H1 (cell line): ENCODE measurements at regions not wholly inside any gene's neighbourhood (a gene's known extent, or its start where the extent isn't known, plus 50 kb on each side); places are given as distances from the start of the nearest gene placed in this dataset.

ENCODE experiments used
- CTCF ChIA-PET: fragments of 300-600 bp; sonication (Branson Sonifier 250); formaldehyde crosslinking; loops from one replicate; lab custom pipeline; 2021; ENCODE audit not compliant: partially characterized antibody; lab: Charles Lee
- POLR2A ChIA-PET: fragments of 300-600 bp; sonication (Branson Sonifier 250); formaldehyde crosslinking; loops from one replicate; lab custom pipeline; 2021; ENCODE audit warnings: inconsistent platforms; ENCODE audit not compliant: partially characterized antibody; lab: Charles Lee
- DNase-seq, 2 experiments: peaks; one replicate each; pipeline versions ENCODE4 v3.0.0 to v3.0.0-alpha.2; 2010 to 2022; ENCODE audit warnings: low spot score in 2 of 2, low read depth in 1 of 2, mixed read lengths in 1 of 2
- FAIRE-seq: peaks from 2 replicates; lab custom pipeline; 2011; peaks lifted over from hg19 to GRCh38; lab: Jason Lieb, UNC
- H2AFZ ChIP-seq: 2 replicates; pipeline ENCODE4 v1.8.1; 2012; ENCODE audit warnings: low read length, inconsistent platforms
- H2AK5ac ChIP-seq: 2 replicates; pipeline ENCODE4 v1.6.1; 2013; ENCODE audit warnings: low read depth, low read length
- H2BK120ac ChIP-seq: replicated peaks from 2 replicates; pipeline ENCODE3; 2013; ENCODE audit warnings: low read depth, low read length, inconsistent platforms
- H2BK12ac ChIP-seq: 2 replicates; pipeline ENCODE4 v1.6.1; 2013; ENCODE audit warnings: low read depth, low read length
- H2BK15ac ChIP-seq: 2 replicates; pipeline ENCODE4 v1.6.1; 2013; ENCODE audit warnings: low read length
- H2BK20ac ChIP-seq: 2 replicates; pipeline ENCODE4 v1.6.1; 2013; ENCODE audit warnings: low read length
- H2BK5ac ChIP-seq: 2 replicates; pipeline ENCODE4 v1.6.1; 2013; ENCODE audit warnings: low read depth, low read length
- H3K14ac ChIP-seq: 2 replicates; pipeline ENCODE4 v1.6.1; 2013; ENCODE audit warnings: inconsistent platforms; ENCODE audit not compliant: insufficient read length
- H3K18ac ChIP-seq: 2 replicates; pipeline ENCODE4 v1.6.1; 2013; ENCODE audit warnings: low read length; ENCODE audit errors: extremely low read depth
- H3K23ac ChIP-seq: 2 replicates; pipeline ENCODE4 v1.6.1; 2013; ENCODE audit warnings: inconsistent platforms; ENCODE audit not compliant: insufficient read length
- H3K23me2 ChIP-seq: 2 replicates; pipeline ENCODE4 v1.6.1; 2013; ENCODE audit warnings: low read depth, low read length
- H3K27ac ChIP-seq: 2 replicates; pipeline ENCODE4 v1.6.1; 2011; ENCODE audit warnings: low read depth, low read length, inconsistent platforms
- H3K27me3 ChIP-seq, 4 experiments: replicated peaks in 1 of 4; 1 replicate in 1 of 4; 2 replicates in 3 of 4; pipeline versions ENCODE4 v1.6.1 to v1.8.1; 2011 to 2013; ENCODE audit warnings: low read length in 3 of 4, mild to moderate bottlenecking in 3 of 4, inconsistent platforms in 2 of 4, mixed read lengths in 2 of 4, moderate library complexity in 1 of 4; ENCODE audit not compliant: control insufficient read depth in 3 of 4, insufficient read depth in 3 of 4; ENCODE audit errors: extremely low read depth in 1 of 4
- H3K36me3 ChIP-seq, 4 experiments: 2 replicates each; pipeline versions ENCODE4 v1.6.1 to v1.8.1; 2011 to 2013; ENCODE audit warnings: mild to moderate bottlenecking in 4 of 4, low read length in 3 of 4, moderate library complexity in 2 of 4, control low read depth in 1 of 4, inconsistent platforms in 1 of 4; ENCODE audit not compliant: insufficient read depth in 4 of 4, control insufficient read depth in 2 of 4
- H3K4ac ChIP-seq: replicated peaks from 2 replicates; pipeline ENCODE3; 2013; ENCODE audit warnings: low read length, low read depth, mixed read lengths, inconsistent platforms; ENCODE audit not compliant: insufficient read length
- H3K4me1 ChIP-seq, 4 experiments: replicated peaks in 1 of 4; 1 replicate in 1 of 4; 2 replicates in 3 of 4; pipeline versions ENCODE4 v1.6.1 to v1.8.1; 2011 to 2013; ENCODE audit warnings: low read length in 3 of 4, inconsistent platforms in 2 of 4, mixed read lengths in 1 of 4; ENCODE audit not compliant: insufficient read depth in 4 of 4, control insufficient read depth in 3 of 4
- H3K4me2 ChIP-seq, 2 experiments: 2 replicates each; pipeline versions ENCODE4 v1.6.1 to v1.8.1; 2011 to 2013; ENCODE audit warnings: low read depth in 2 of 2, low read length in 2 of 2, control low read depth in 1 of 2, inconsistent platforms in 1 of 2, mild to moderate bottlenecking in 1 of 2; ENCODE audit not compliant: insufficient read depth in 1 of 2
- H3K4me3 ChIP-seq, 4 experiments: fragments of 200-600, 300-600 bp in 1 of 4; sonication (generic), shearing (Covaris generic), sonication (Bioruptor Twin) in 1 of 4; 2 replicates each; pipeline versions ENCODE4 v1.5.1 to v1.8.1; 2011 to 2016; ENCODE audit warnings: low read length in 4 of 4, low read depth in 3 of 4, control low read depth in 2 of 4, inconsistent platforms in 2 of 4, mild to moderate bottlenecking in 2 of 4, mixed read lengths in 1 of 4, moderate library complexity in 1 of 4; ENCODE audit not compliant: insufficient read depth in 2 of 4; ENCODE audit errors: extremely low read depth in 1 of 4
- H3K56ac ChIP-seq: replicated peaks from 2 replicates; pipeline ENCODE3; 2013; ENCODE audit warnings: low read depth, mild to moderate bottlenecking, mixed read lengths, low read length, inconsistent platforms; ENCODE audit not compliant: insufficient read length
- H3K79me1 ChIP-seq: 2 replicates; pipeline ENCODE4 v1.6.1; 2013; ENCODE audit warnings: low read depth, low read length, control low read depth
- H3K79me2 ChIP-seq, 2 experiments: 2 replicates each; pipeline versions ENCODE4 v1.6.1 to v1.8.1; 2012 to 2013; ENCODE audit warnings: low read length in 2 of 2, mild to moderate bottlenecking in 2 of 2, inconsistent platforms in 1 of 2; ENCODE audit not compliant: insufficient read depth in 2 of 2, control insufficient read depth in 1 of 2
- H3K9ac ChIP-seq, 4 experiments: replicated peaks in 1 of 4; 1 replicate in 1 of 4; 2 replicates in 3 of 4; pipeline versions ENCODE4 v1.6.1 to v1.8.1; 2011 to 2013; ENCODE audit warnings: low read depth in 3 of 4, low read length in 3 of 4, control low read depth in 2 of 4, mild to moderate bottlenecking in 2 of 4, moderate library complexity in 2 of 4, inconsistent platforms in 1 of 4; ENCODE audit errors: extremely low read depth in 1 of 4
- H3K9me3 ChIP-seq, 2 experiments: 2 replicates each; pipeline versions ENCODE4 v1.6.1 to v1.8.1; 2012 to 2013; ENCODE audit warnings: mild to moderate bottlenecking in 2 of 2, moderate library complexity in 2 of 2, control low read depth in 1 of 2, inconsistent platforms in 1 of 2, low read depth in 1 of 2, low read length in 1 of 2, mixed read lengths in 1 of 2; ENCODE audit not compliant: insufficient read depth in 2 of 2
- H4K20me1 ChIP-seq, 2 experiments: replicated peaks in 1 of 2; 2 replicates each; pipeline versions ENCODE3 to v1.8.1; 2011 to 2013; ENCODE audit warnings: inconsistent platforms in 2 of 2, low read length in 2 of 2, mild to moderate bottlenecking in 1 of 2; ENCODE audit not compliant: insufficient read depth in 2 of 2, control insufficient read depth in 1 of 2
- H4K5ac ChIP-seq: 2 replicates; pipeline ENCODE4 v1.6.1; 2013; ENCODE audit warnings: low read length, low read depth, mixed read lengths, inconsistent platforms; ENCODE audit not compliant: insufficient read length
- H4K8ac ChIP-seq: 2 replicates; pipeline ENCODE4 v1.8.0; 2013; ENCODE audit warnings: mild to moderate bottlenecking, moderate library complexity, low read length, inconsistent platforms; ENCODE audit not compliant: insufficient read depth; ENCODE audit errors: extremely low read depth
- H4K91ac ChIP-seq: replicated peaks from 2 replicates; pipeline ENCODE3; 2013; ENCODE audit warnings: low read length, mixed read lengths, inconsistent platforms; ENCODE audit not compliant: insufficient read length
- ATF3 ChIP-seq: IDR thresholded peaks from 2 replicates; pipeline ENCODE4 v1.6.1; 2011; ENCODE audit warnings: low read depth, mild to moderate bottlenecking, low read length; ENCODE audit not compliant: insufficient read depth
- BRCA1 ChIP-seq: IDR thresholded peaks from 2 replicates; pipeline ENCODE4 v1.6.1; 2012; ENCODE audit warnings: low read depth, low read length, improper control_type of control experiment
- CHD1 ChIP-seq: IDR thresholded peaks from 2 replicates; pipeline ENCODE4 v1.6.1; 2012; ENCODE audit warnings: low read depth, low read length, improper control_type of control experiment
- GTF2F1 ChIP-seq: IDR thresholded peaks from 2 replicates; pipeline ENCODE4 v1.6.1; 2012; ENCODE audit warnings: low read depth, low read length, improper control_type of control experiment, borderline replicate concordance
- JUN ChIP-seq: IDR thresholded peaks from 2 replicates; pipeline ENCODE4 v1.6.1; 2011; ENCODE audit warnings: low read depth, mild to moderate bottlenecking, improper control_type of control experiment, low read length
- JUND ChIP-seq: IDR thresholded peaks from 2 replicates; pipeline ENCODE4 v1.6.1; 2011; ENCODE audit warnings: mild to moderate bottlenecking, improper control_type of control experiment, low read length
- KDM1A ChIP-seq: fragments of 200-600, 300-600 bp; sonication (generic); IDR thresholded peaks from 2 replicates; pipeline ENCODE4 v1.7.1; 2016; ENCODE audit warnings: mild to moderate bottlenecking, low read length, borderline replicate concordance
- KDM4A ChIP-seq: IDR thresholded peaks from one replicate; pipeline ENCODE4 v1.7.1; 2012; ENCODE audit warnings: low read depth, mild to moderate bottlenecking, moderate library complexity, low read length, inconsistent platforms; ENCODE audit not compliant: severe bottlenecking
- KDM5A ChIP-seq: fragments of 200-600 bp; IDR thresholded peaks from 2 replicates; pipeline ENCODE4 v1.7.1; 2012; ENCODE audit warnings: mild to moderate bottlenecking, low read length, inconsistent platforms, mixed read lengths
- POU5F1 ChIP-seq: IDR thresholded peaks from 2 replicates; pipeline ENCODE4 v1.6.1; 2011; ENCODE audit warnings: low read depth, mild to moderate bottlenecking, low read length, moderate library complexity
- RBBP5 ChIP-seq: IDR thresholded peaks from 2 replicates; pipeline ENCODE4 v1.7.1; 2012; ENCODE audit warnings: low read depth, mild to moderate bottlenecking, inconsistent platforms, low read length, moderate library complexity, borderline replicate concordance
- SIRT6 ChIP-seq: IDR thresholded peaks from one replicate; pipeline ENCODE4 v1.7.1; 2012; ENCODE audit warnings: low read length, inconsistent platforms
- TBP ChIP-seq: IDR thresholded peaks from 2 replicates; pipeline ENCODE4 v1.6.1; 2011; ENCODE audit warnings: low read depth, low read length, improper control_type of control experiment
- USF2 ChIP-seq: IDR thresholded peaks from 2 replicates; pipeline ENCODE4 v1.6.1; 2011; ENCODE audit warnings: low read length, improper control_type of control experiment
- YY1 ChIP-seq: IDR thresholded peaks from 2 replicates; pipeline ENCODE4 v1.6.1; 2011; ENCODE audit warnings: low read depth, mild to moderate bottlenecking, low read length
- WGBS, 2 experiments: shearing (Covaris generic) in 1 of 2; methylation state at CpG; one replicate each; pipeline versions ENCODE4 v1.1.6 to v1.1.7; 2013 to 2015; ENCODE audit warnings: low lambda C conversion rate in 2 of 2, mixed read lengths in 2 of 2, inconsistent platforms in 1 of 2, low coverage in 1 of 2, missing lambda C conversion rate in 1 of 2; ENCODE audit not compliant: insufficient replicate concordance in 2 of 2, insufficient coverage in 1 of 2, insufficient read length in 1 of 2; ENCODE audit errors: extremely low coverage in 1 of 2, missing lambda C conversion rate in 1 of 2; 5-methylcytosine and 5-hydroxymethylcytosine counted together

- no peak overlapping the region for H3K56ac ChIP-seq
- no peak for FAIRE-seq
- TF ChIP-seq SIRT6 (no peak), KDM4A (no peak), CHD1 (no peak), GTF2F1 (no peak), RBBP5 (no peak), JUND (no peak), BRCA1 (no peak), YY1 (no peak), KDM5A (no peak), KDM1A (no peak), POU5F1 (no peak), TBP (no peak), ATF3 (no peak), USF2 (no peak), JUN (no peak)
These were observed 184.5 kb upstream of the RNF32 start for GRCh38 chr7:156456032-156456431.

More at GRCh38 chr7:156456032-156456431, 184.5 kb upstream of the RNF32 start:
- Histone ChIP-seq H3K14ac (no peak overlapping the region), H3K9me3 (no peaks in the 10 kb centered on the region), H3K23me2 (no peaks in the 10 kb centered on the region), H3K79me1 (no peaks in the 10 kb centered on the region), H2BK120ac (no peak overlapping the region), H3K27me3 (no peaks in the 10 kb centered on the region), H3K4me1 (no peaks in the 10 kb centered on the region), H3K27ac (no peak overlapping the region), H3K4me3 (no peak overlapping the region), H3K4me2 (no peak overlapping the region), H4K5ac (no peak overlapping the region), H3K18ac (no peak overlapping the region), H3K9ac (no peak overlapping the region), H2AK5ac (no peak overlapping the region), H2BK12ac (no peak overlapping the region), H3K23ac (no peak overlapping the region), H4K8ac (no peak overlapping the region), H3K79me2 (no peaks in the 10 kb centered on the region), H2BK5ac (no peak overlapping the region), H3K4ac (no peak overlapping the region), H2AFZ (no peak overlapping the region), H4K20me1 (no peaks in the 10 kb centered on the region), H3K36me3 (no peaks in the 10 kb centered on the region), H2BK20ac (no peak overlapping the region), H4K91ac (no peak overlapping the region), H2BK15ac (no peak overlapping the region)
- no peak for DNase-seq
- ChIA-PET CTCF (interaction anchor here (0.9 kb wide), 1 partner anchor 17 kb away, joined by 3 read pairs; no protein-coding TSS in a partner anchor), POLR2A (no interaction called here)
- 88% methylated on average over 8 of the region's 8 CpGs; no CpG with 5 or more reads in 1 of the 2 experiments for WGBS, 2 experiments
